Neuronal stem cell (in vitro differentiated cells): ENCODE measurements at regions not wholly inside any gene's neighbourhood (a gene's known extent, or its start where the extent isn't known, plus 50 kb on each side); places are given as distances from the start of the nearest gene placed in this dataset.

Experiments
- DNase-seq: peaks from one replicate; pipeline ENCODE4 v3.0.0-alpha.2; 2013; ENCODE audit warnings: low spot score
- H2AFZ ChIP-seq: one replicate; pipeline ENCODE4 v1.6.1; 2013; ENCODE audit warnings: mild to moderate bottlenecking, low read length, inconsistent platforms
- H2AK5ac ChIP-seq: 2 replicates; pipeline ENCODE4 v1.6.1; 2013; ENCODE audit warnings: low read depth, mild to moderate bottlenecking, inconsistent platforms, low read length, moderate library complexity, mixed read lengths
- H2BK120ac ChIP-seq: 2 replicates; pipeline ENCODE4 v1.6.1; 2013; ENCODE audit warnings: low read depth, mild to moderate bottlenecking, inconsistent platforms, low read length, moderate library complexity, mixed read lengths
- H2BK12ac ChIP-seq: one replicate; pipeline ENCODE4 v1.6.1; 2013; ENCODE audit warnings: low read length, inconsistent platforms
- H2BK15ac ChIP-seq: 2 replicates; pipeline ENCODE4 v1.6.1; 2013; ENCODE audit warnings: mild to moderate bottlenecking, low read length, inconsistent platforms, mixed read lengths
- H2BK5ac ChIP-seq: one replicate; pipeline ENCODE4 v1.6.1; 2013; ENCODE audit warnings: inconsistent platforms, mild to moderate bottlenecking, low read length, moderate library complexity
- H3K14ac ChIP-seq: one replicate; pipeline ENCODE4 v1.6.1; 2013; ENCODE audit warnings: low read length, inconsistent platforms
- H3K18ac ChIP-seq: 2 replicates; pipeline ENCODE4 v1.6.1; 2013; ENCODE audit warnings: low read length, inconsistent platforms
- H3K23ac ChIP-seq: 2 replicates; pipeline ENCODE4 v1.6.1; 2013; ENCODE audit warnings: low read depth, mild to moderate bottlenecking, mixed read lengths, low read length, inconsistent platforms; ENCODE audit not compliant: poor library complexity
- H3K27ac ChIP-seq: replicated peaks from 3 replicates; pipeline ENCODE4 v1.5.1; 2013; ENCODE audit warnings: low read length, inconsistent platforms
- H3K27me3 ChIP-seq, 3 experiments: 2 replicates each; pipeline ENCODE4 v1.6.1; 2013; ENCODE audit warnings: low read length in 3 of 3, mild to moderate bottlenecking in 2 of 3, inconsistent platforms in 1 of 3, low read depth in 1 of 3, mixed read lengths in 1 of 3, moderate library complexity in 1 of 3; ENCODE audit not compliant: control insufficient read depth in 3 of 3, insufficient read depth in 3 of 3
- H3K36me3 ChIP-seq, 2 donors: replicated peaks in 1 of 2; 2 replicates each; pipeline ENCODE4 v1.6.1; 2013; ENCODE audit warnings: low read length in 2 of 2; ENCODE audit not compliant: control insufficient read depth in 2 of 2, insufficient read depth in 2 of 2
- H3K4ac ChIP-seq: 2 replicates; pipeline ENCODE4 v1.6.1; 2013; ENCODE audit warnings: inconsistent platforms, mild to moderate bottlenecking, low read length, moderate library complexity
- H3K4me1 ChIP-seq, 2 donors: 1 replicate in 1 of 2; 2 replicates in 1 of 2; pipeline ENCODE4 v1.6.1; 2013; ENCODE audit warnings: low read length in 2 of 2, low read depth in 1 of 2; ENCODE audit not compliant: control insufficient read depth in 2 of 2, insufficient read depth in 1 of 2
- H3K4me2 ChIP-seq: one replicate; pipeline ENCODE4 v1.6.1; 2013; ENCODE audit warnings: mild to moderate bottlenecking, low read length, inconsistent platforms; ENCODE audit not compliant: insufficient read depth, poor library complexity, severe bottlenecking
- H3K4me3 ChIP-seq, 2 donors: 2 replicates each; pipeline ENCODE4 v1.5.1; 2013; ENCODE audit warnings: low read length in 2 of 2, mild to moderate bottlenecking in 2 of 2, inconsistent platforms in 1 of 2, moderate library complexity in 1 of 2
- H3K79me1 ChIP-seq: one replicate; pipeline ENCODE4 v1.6.1; 2013; ENCODE audit warnings: low read depth, mild to moderate bottlenecking, inconsistent platforms, low read length, moderate library complexity
- H3K9ac ChIP-seq: one replicate; pipeline ENCODE4 v1.6.1; 2013; ENCODE audit warnings: mild to moderate bottlenecking, low read depth, low read length, inconsistent platforms; ENCODE audit not compliant: poor library complexity
- H3K9me3 ChIP-seq, 2 donors: replicated peaks in 1 of 2; 2 replicates each; pipeline versions ENCODE3 to v1.6.1; 2013; ENCODE audit warnings: low read length in 2 of 2, mild to moderate bottlenecking in 2 of 2, inconsistent platforms in 1 of 2, low read depth in 1 of 2, mixed read lengths in 1 of 2, moderate library complexity in 1 of 2; ENCODE audit not compliant: control insufficient read depth in 2 of 2, insufficient read depth in 1 of 2
- H4K8ac ChIP-seq: one replicate; pipeline ENCODE4 v1.6.1; 2013; ENCODE audit warnings: low read depth, mild to moderate bottlenecking, inconsistent platforms, low read length, moderate library complexity
- H4K91ac ChIP-seq: one replicate; pipeline ENCODE4 v1.6.1; 2013; ENCODE audit warnings: low read length, low read depth, mild to moderate bottlenecking, inconsistent platforms; ENCODE audit not compliant: poor library complexity
- WGBS, 2 donors: extraction: QIAGEN DNeasy Blood & Tissue Kit; methylation state at CpG; one replicate each; pipeline ENCODE4 v1.1.7; 2013; ENCODE audit warnings: missing lambda C conversion rate in 2 of 2, mixed read lengths in 1 of 2; ENCODE audit not compliant: insufficient read length in 2 of 2, insufficient replicate concordance in 1 of 2; ENCODE audit errors: extremely low coverage in 2 of 2; 5-methylcytosine and 5-hydroxymethylcytosine counted together

DNA sequence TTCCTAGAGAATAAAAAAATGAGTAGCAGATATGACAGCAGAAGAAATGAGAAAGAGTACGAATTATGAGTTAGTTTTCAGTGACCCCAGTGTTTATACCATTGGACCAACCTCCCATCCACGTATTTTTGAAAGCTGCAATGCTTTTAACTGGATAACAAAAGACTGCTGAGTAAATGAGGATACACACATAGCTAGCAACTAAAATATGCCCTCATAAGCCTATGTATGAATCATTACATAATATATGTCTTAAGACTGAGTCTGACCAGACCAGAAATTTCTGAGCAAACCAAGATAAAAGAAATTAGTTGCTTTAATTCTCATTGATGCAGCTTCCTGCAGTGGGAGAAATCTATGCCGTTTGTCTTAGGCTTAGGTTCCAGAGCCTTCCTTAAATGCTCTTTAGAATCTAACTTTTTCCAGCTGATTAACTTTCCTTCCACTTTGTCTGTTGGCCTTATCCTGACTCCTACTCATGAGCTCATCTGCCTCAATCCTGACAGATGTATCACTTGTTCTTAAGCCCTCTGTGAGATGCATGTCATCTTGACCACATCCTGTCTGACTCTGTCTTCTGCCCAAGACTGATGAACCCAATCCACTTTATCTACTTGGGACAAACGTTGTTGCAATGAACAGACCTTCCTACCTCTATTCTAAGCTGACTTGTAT lies 301.4 kb upstream of the AADAT start:
- no peak overlapping the region for H3K4me2 ChIP-seq
- H3K9me3 ChIP-seq: no peaks in the 10 kb centered on the region
- H3K79me1 ChIP-seq: no peaks in the 10 kb centered on the region
- no peak overlapping the region for H2BK5ac ChIP-seq
- H3K36me3 ChIP-seq: no peaks in the 10 kb centered on the region
- WGBS, 2 donors: no CpG with 5 or more reads among the region's 4 CpGs
- no peaks in the 10 kb centered on the region for H3K4me1 ChIP-seq
- no peaks in the 10 kb centered on the region for H3K27me3 ChIP-seq
- no peak overlapping the region for H3K4me3 ChIP-seq
- H3K14ac ChIP-seq: no peak overlapping the region
- no peak overlapping the region for H3K18ac ChIP-seq
- no peak overlapping the region for H2BK12ac ChIP-seq
- no peak overlapping the region for H2AK5ac ChIP-seq
- H2BK15ac ChIP-seq: no peak overlapping the region
- no peak overlapping the region for H2AFZ ChIP-seq
- H4K91ac ChIP-seq: no peak overlapping the region
- no peak for DNase-seq
- H3K4ac ChIP-seq: no peak overlapping the region
- no peak overlapping the region for H3K23ac ChIP-seq
- H2BK120ac ChIP-seq: no peak overlapping the region
- no peak overlapping the region for H4K8ac ChIP-seq
- no peak overlapping the region for H3K27ac ChIP-seq
- H3K9ac ChIP-seq: no peak overlapping the region

DNA sequence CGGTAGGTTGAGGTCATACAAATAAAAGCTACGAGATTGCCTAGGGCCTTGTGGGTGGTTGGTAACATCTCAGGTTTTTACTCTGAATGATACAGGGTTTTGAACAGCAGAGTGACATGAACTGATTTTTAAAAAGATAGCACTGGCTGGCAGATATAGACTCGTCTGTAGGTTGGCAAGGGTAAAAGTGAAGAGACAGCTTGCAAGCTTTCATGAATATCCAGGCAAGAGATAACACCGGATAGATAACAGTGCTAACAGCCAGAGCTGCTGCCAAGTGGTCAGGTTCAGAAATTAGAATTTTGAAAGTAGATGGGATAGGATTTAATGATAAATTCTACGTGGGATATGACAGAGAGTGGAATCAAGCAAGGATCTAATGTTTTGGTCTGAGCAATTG lies 299.7 kb upstream of the AADAT start:
- Histone ChIP-seq H3K36me3 (no peaks in the 10 kb centered on the region), H3K4me3 (no peak overlapping the region), H3K27me3 (no peaks in the 10 kb centered on the region), H3K18ac (no peak overlapping the region), H3K79me1 (no peaks in the 10 kb centered on the region), H3K27ac (no peak overlapping the region), H2AFZ (no peak overlapping the region), H4K91ac (no peak overlapping the region), H3K4me1 (no peaks in the 10 kb centered on the region), H3K23ac (no peak overlapping the region), H3K9me3 (peaks cover 0 to 3% of the 10 kb centered on the region in 2 donors), H4K8ac (no peak overlapping the region), H2BK120ac (no peak overlapping the region), H2BK12ac (no peak overlapping the region), H2BK5ac (no peak overlapping the region), H2AK5ac (no peak overlapping the region), H3K9ac (no peak overlapping the region), H2BK15ac (no peak overlapping the region), H3K14ac (no peak overlapping the region), H3K4me2 (no peak overlapping the region), H3K4ac (no peak overlapping the region)
- no peak for DNase-seq
- WGBS, 2 donors: 100% methylated on average over 1 of the region's 5 CpGs

- Histone ChIP-seq H4K8ac (no peak overlapping the region), H3K36me3 (no peaks in the 10 kb centered on the region), H2BK5ac (no peak overlapping the region), H3K4ac (no peak overlapping the region), H3K23ac (no peak overlapping the region), H3K9me3 (peaks cover 0 to 3% of the 10 kb centered on the region in 2 donors), H3K79me1 (no peaks in the 10 kb centered on the region), H3K27me3 (no peaks in the 10 kb centered on the region), H3K4me1 (no peaks in the 10 kb centered on the region), H3K18ac (no peak overlapping the region), H3K27ac (no peak overlapping the region), H2BK12ac (no peak overlapping the region), H2AFZ (no peak overlapping the region), H2BK120ac (no peak overlapping the region), H3K4me3 (no peak overlapping the region), H2AK5ac (no peak overlapping the region), H3K4me2 (no peak overlapping the region), H3K14ac (no peak overlapping the region), H4K91ac (no peak overlapping the region), H3K9ac (no peak overlapping the region), H2BK15ac (no peak overlapping the region)
- no peak for DNase-seq
- no CpG with 5 or more reads among the region's 1 CpG for WGBS, 2 donors
These were observed 298.5 kb upstream of the AADAT start for GRCh38 chr4:170388255-170388654.

DNA sequence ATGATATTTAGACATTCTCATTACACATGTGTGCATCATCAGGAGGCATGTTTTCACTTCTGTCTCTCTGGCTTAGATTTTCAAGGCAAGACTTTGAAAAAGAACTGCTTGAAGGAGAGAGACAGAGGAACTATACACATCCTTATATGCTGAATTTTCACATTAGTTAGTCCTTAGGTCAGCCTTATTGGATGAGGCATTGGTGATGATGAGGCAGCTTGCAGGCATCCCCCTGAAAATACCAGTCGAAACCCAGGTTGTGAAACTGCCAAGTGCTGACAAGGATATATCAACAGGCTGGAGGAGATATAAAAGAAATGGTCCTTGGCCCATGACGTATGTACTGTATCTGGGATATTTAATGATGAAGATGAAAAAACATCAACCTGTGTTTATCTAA lies 297.2 kb upstream of the AADAT start:
- Histone ChIP-seq H3K4ac (no peak overlapping the region), H3K14ac (no peak overlapping the region), H3K23ac (no peak overlapping the region), H2AK5ac (no peak overlapping the region), H2BK5ac (no peak overlapping the region), H3K9me3 (peaks cover 0 to 3% of the 10 kb centered on the region in 2 donors), H3K27ac (no peak overlapping the region), H3K18ac (no peak overlapping the region), H3K4me3 (no peak overlapping the region), H3K36me3 (no peaks in the 10 kb centered on the region), H3K9ac (no peak overlapping the region), H3K4me2 (no peak overlapping the region), H3K27me3 (no peaks in the 10 kb centered on the region), H3K79me1 (no peaks in the 10 kb centered on the region), H2BK12ac (no peak overlapping the region), H2BK15ac (no peak overlapping the region), H2AFZ (no peak overlapping the region), H2BK120ac (no peak overlapping the region), H4K8ac (no peak overlapping the region), H3K4me1 (no peaks in the 10 kb centered on the region), H4K91ac (no peak overlapping the region)
- no CpG with 5 or more reads among the region's 2 CpGs for WGBS, 2 donors
- DNase-seq: no peak
